ENCODE measurements at regions not wholly inside any gene's neighbourhood (a gene's known extent, or its start where the extent isn't known, plus 50 kb on each side); places are given as distances from the start of the nearest gene placed in this dataset.

- no peak for ATAC-seq (ENCODE audit: low read depth)
- Histone ChIP-seq H3K9me3 (ENCODE audit: control extremely low read depth in 1 of 3, control insufficient read depth in 2 of 3, insufficient read depth in 1 of 3, low read length in 2 of 3) (no peaks in the 10 kb centered on the region), H4K20me1 (ENCODE audit: control insufficient read depth, insufficient read depth, low read length, poor library complexity, severe bottlenecking) (no peaks in the 10 kb centered on the region), H3K36me3 (replicated peaks in 1 of 2; ENCODE audit: control extremely low read depth in 1 of 2, control insufficient read depth in 1 of 2, extremely low read depth in 1 of 2, insufficient read depth in 2 of 2, low read length in 1 of 2) (no peaks in the 10 kb centered on the region), H3K27ac (ENCODE audit: low read length in 2 of 2) (no peak overlapping the region), H3K4me2 (replicated peaks; ENCODE audit: low read depth, low read length, poor library complexity, severe bottlenecking) (no peak overlapping the region), H2AFZ (ENCODE audit: insufficient read depth, low read depth, low read length, poor library complexity, severe bottlenecking) (no peak overlapping the region), H3K27me3 (replicated peaks in 1 of 4; ENCODE audit: control extremely low read depth in 1 of 4, control insufficient read depth in 3 of 4, insufficient read depth in 4 of 4, low read length in 3 of 4) (no peaks in the 10 kb centered on the region), H3K4me3 (ENCODE audit: control extremely low read depth in 1 of 5, extremely low read depth in 1 of 5, insufficient read depth in 1 of 5, low read depth in 2 of 5, low read length in 4 of 5) (no peak overlapping the region), H3K79me2 (ENCODE audit: control insufficient read depth, insufficient read depth, low read length) (no peaks in the 10 kb centered on the region), H3K9ac (ENCODE audit: low read length) (no peak overlapping the region), H3K4me1 (ENCODE audit: control insufficient read depth in 2 of 2, insufficient read depth in 2 of 2, low read length in 2 of 2) (peaks cover 5 to 10% of the 10 kb centered on the region in 2 donors)
- no peak for DNase-seq
- H3K4me3 Mint-ChIP-seq = no peak overlapping the region
- TF ChIP-seq CTCF (IDR thresholded peaks at IDR 0.05) (no peak), EZH2 (IDR thresholded peaks at IDR 0.05; ENCODE audit: borderline replicate concordance, insufficient read depth, low read depth, low read length, poor library complexity, severe bottlenecking) (no peak)
- ChIA-PET CTCF (no interaction called here), POLR2A (no interaction called here)
- intact Hi-C loops (cut with micrococcal nuclease) = loop anchor here (10.0 kb wide), 1 partner anchor 235 kb away; no protein-coding TSS in a partner anchor
- WGBS (ENCODE audit: insufficient coverage) = no CpG with 5 or more reads among the region's 1 CpG
- no peaks in the 10 kb centered on the region for H3K9me3 Mint-ChIP-seq (ENCODE audit: insufficient read depth)
- no peak overlapping the region for H3K27ac Mint-ChIP-seq
- H3K4me1 Mint-ChIP-seq = peaks cover 9% of the 10 kb centered on the region
- no peaks in the 10 kb centered on the region for H3K27me3 Mint-ChIP-seq
Observed at GRCh38 chr6:12369355-12369754, 79.2 kb downstream of the EDN1 start.

- peaks cover 9% of the 10 kb centered on the region for H3K4me1 Mint-ChIP-seq
- ChIA-PET CTCF (no interaction called here), POLR2A (no interaction called here)
- TF ChIP-seq EZH2 (IDR thresholded peaks at IDR 0.05; ENCODE audit: borderline replicate concordance, insufficient read depth, low read depth, low read length, poor library complexity, severe bottlenecking) = no peak
- Histone ChIP-seq H3K27me3 (replicated peaks in 1 of 4; ENCODE audit: control extremely low read depth in 1 of 4, control insufficient read depth in 3 of 4, insufficient read depth in 4 of 4, low read length in 3 of 4) (no peaks in the 10 kb centered on the region), H4K20me1 (ENCODE audit: control insufficient read depth, insufficient read depth, low read length, poor library complexity, severe bottlenecking) (no peaks in the 10 kb centered on the region), H3K36me3 (replicated peaks in 1 of 2; ENCODE audit: control extremely low read depth in 1 of 2, control insufficient read depth in 1 of 2, extremely low read depth in 1 of 2, insufficient read depth in 2 of 2, low read length in 1 of 2) (no peaks in the 10 kb centered on the region), H3K4me1 (ENCODE audit: control insufficient read depth in 2 of 2, insufficient read depth in 2 of 2, low read length in 2 of 2) (peaks cover 5 to 10% of the 10 kb centered on the region in 2 donors), H3K9ac (ENCODE audit: low read length) (no peak overlapping the region), H3K79me2 (ENCODE audit: control insufficient read depth, insufficient read depth, low read length) (no peaks in the 10 kb centered on the region), H3K4me3 (ENCODE audit: control extremely low read depth in 1 of 5, extremely low read depth in 1 of 5, insufficient read depth in 1 of 5, low read depth in 2 of 5, low read length in 4 of 5) (no peak overlapping the region), H2AFZ (ENCODE audit: insufficient read depth, low read depth, low read length, poor library complexity, severe bottlenecking) (no peak overlapping the region), H3K9me3 (ENCODE audit: control extremely low read depth in 1 of 3, control insufficient read depth in 2 of 3, insufficient read depth in 1 of 3, low read length in 2 of 3) (no peaks in the 10 kb centered on the region), H3K4me2 (replicated peaks; ENCODE audit: low read depth, low read length, poor library complexity, severe bottlenecking) (no peak overlapping the region), H3K27ac (ENCODE audit: low read length in 2 of 2) (no peak overlapping the region)
- DNase-seq (peak; percentile 44), ATAC-seq (ENCODE audit: low read depth) (peak; percentile 41)
- H3K9me3 Mint-ChIP-seq (ENCODE audit: insufficient read depth) = no peaks in the 10 kb centered on the region
- intact Hi-C loops (cut with micrococcal nuclease) = loop anchor here (10.0 kb wide), 1 partner anchor 235 kb away; no protein-coding TSS in a partner anchor
- no peaks in the 10 kb centered on the region for H3K27me3 Mint-ChIP-seq
- no peak overlapping the region for H3K27ac Mint-ChIP-seq
- WGBS (ENCODE audit: insufficient coverage) = 36% methylated on average over 10 of the region's 11 CpGs
- no peak overlapping the region for H3K4me3 Mint-ChIP-seq
Observed at GRCh38 chr6:12369781-12370262, 79.7 kb downstream of the EDN1 start.
